GM12892 (cell line): ENCODE measurements at regions not wholly inside any gene's neighbourhood (a gene's known extent, or its start where the extent isn't known, plus 50 kb on each side); places are given as distances from the start of the nearest gene placed in this dataset.

Experiments
- POLR2A ChIP-seq: IDR thresholded peaks from 2 replicates; pipeline ENCODE4 v1.6.1; 2011; ENCODE audit warnings: low read depth, low read length, control low read depth
- TAF1 ChIP-seq: IDR thresholded peaks from 2 replicates; pipeline ENCODE4 v1.6.1; 2011; ENCODE audit warnings: low read depth, mild to moderate bottlenecking, control low read depth, low read length, borderline replicate concordance

DNA sequence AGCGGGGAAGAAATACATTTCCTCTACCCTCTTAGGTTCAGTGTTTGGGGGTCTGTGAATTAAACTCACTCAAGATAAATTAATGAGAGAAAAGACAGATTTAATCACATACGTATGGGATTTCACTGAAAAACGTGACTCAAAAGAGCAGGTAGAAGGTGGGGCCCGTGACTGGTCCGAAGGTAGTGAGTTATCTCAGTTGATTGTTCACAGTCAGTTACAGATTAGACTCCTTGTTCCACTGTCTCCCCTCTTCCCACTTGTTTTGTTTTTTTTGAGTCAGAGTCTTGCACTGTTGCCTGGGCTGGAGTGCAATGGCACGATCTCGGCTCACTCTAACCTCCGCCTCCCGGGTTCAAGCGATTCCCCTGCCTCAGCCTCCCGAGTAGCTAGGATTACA lies 301.2 kb downstream of the SEC14L1 start:
- no peak for TF ChIP-seq POLR2A
- TF ChIP-seq TAF1, result no peak
